ENCODE measurements at regions not wholly inside any gene's neighbourhood (a gene's known extent, or its start where the extent isn't known, plus 50 kb on each side); places are given as distances from the start of the nearest gene placed in this dataset.
A peak's percentile ranks its signal among the peaks of the same experiment; 100 is the strongest.

DNA sequence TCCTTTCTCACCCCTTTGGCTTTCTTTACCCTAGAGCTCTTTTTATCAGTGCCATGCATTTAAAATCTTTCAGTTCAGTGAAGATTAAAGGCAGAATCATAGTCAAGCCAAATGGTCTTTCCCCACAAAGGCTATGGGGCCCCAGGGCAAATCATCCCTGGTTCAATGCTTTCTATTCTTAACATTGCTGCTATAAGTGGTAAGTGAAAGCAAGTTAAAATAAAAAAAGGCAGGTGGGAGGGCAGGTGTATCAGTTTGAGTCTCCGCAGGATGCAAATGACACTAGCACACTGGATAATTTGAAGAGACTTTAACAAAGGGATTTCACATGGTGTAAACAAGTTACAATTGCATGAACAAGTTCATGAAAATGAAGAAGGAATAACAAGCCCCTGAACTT lies 757.4 kb downstream of the SATB2 start:
- H3K79me2 ChIP-seq, result no peaks in the 10 kb centered on the region
- H3K4me2 ChIP-seq, result no peak overlapping the region
- TF ChIP-seq EZH2phosphoT487 (IDR thresholded peaks at IDR 0.05; ENCODE audit: low read depth, severe bottlenecking, unreplicated experiment) (no peak), EZH2 (IDR thresholded peaks at IDR 0.05; ENCODE audit: borderline replicate concordance) (no peak)
- TF ChIP-seq, protein P1, sequence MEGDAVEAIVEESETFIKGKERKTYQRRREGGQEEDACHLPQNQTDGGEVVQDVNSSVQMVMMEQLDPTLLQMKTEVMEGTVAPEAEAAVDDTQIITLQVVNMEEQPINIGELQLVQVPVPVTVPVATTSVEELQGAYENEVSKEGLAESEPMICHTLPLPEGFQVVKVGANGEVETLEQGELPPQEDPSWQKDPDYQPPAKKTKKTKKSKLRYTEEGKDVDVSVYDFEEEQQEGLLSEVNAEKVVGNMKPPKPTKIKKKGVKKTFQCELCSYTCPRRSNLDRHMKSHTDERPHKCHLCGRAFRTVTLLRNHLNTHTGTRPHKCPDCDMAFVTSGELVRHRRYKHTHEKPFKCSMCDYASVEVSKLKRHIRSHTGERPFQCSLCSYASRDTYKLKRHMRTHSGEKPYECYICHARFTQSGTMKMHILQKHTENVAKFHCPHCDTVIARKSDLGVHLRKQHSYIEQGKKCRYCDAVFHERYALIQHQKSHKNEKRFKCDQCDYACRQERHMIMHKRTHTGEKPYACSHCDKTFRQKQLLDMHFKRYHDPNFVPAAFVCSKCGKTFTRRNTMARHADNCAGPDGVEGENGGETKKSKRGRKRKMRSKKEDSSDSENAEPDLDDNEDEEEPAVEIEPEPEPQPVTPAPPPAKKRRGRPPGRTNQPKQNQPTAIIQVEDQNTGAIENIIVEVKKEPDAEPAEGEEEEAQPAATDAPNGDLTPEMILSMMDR (IDR thresholded peaks at IDR 0.05; ENCODE audit: poor library complexity), result no peak
- H3K4me1 ChIP-seq (ENCODE audit: insufficient read depth), result no peaks in the 10 kb centered on the region
- WGBS (ENCODE audit: low lambda C conversion rate, missing lambda C conversion rate), result 74% methylated on average over 1 of the region's 1 CpG
- H3K36me3 ChIP-seq (replicated peaks; ENCODE audit: insufficient read depth, low read depth), result no peaks in the 10 kb centered on the region
- H3K9me3 ChIP-seq (ENCODE audit: low read depth), result no peaks in the 10 kb centered on the region
- H2AFZ ChIP-seq, result no peak overlapping the region
- H3K27me3 ChIP-seq, result peaks cover 3% of the 10 kb centered on the region
- H3K9me2 ChIP-seq (replicated peaks; ENCODE audit: insufficient read depth), result no peaks in the 10 kb centered on the region
- H3K27ac ChIP-seq, result no peak overlapping the region
- no peak for DNase-seq (ENCODE audit: low spot score)
- no peaks in the 10 kb centered on the region for H4K20me1 ChIP-seq (ENCODE audit: insufficient read depth, poor library complexity, severe bottlenecking)
- no peak overlapping the region for H3K4me3 ChIP-seq

- Histone ChIP-seq H3K4me3 (no peak overlapping the region), H3K27me3 (peaks cover 3% of the 10 kb centered on the region), H3K27ac (no peak overlapping the region), H3K79me2 (no peaks in the 10 kb centered on the region), H3K9me2 (replicated peaks; ENCODE audit: insufficient read depth) (no peaks in the 10 kb centered on the region), H3K36me3 (replicated peaks; ENCODE audit: insufficient read depth, low read depth) (no peaks in the 10 kb centered on the region), H3K4me2 (no peak overlapping the region), H2AFZ (no peak overlapping the region), H3K9me3 (ENCODE audit: low read depth) (no peaks in the 10 kb centered on the region), H3K4me1 (ENCODE audit: insufficient read depth) (no peaks in the 10 kb centered on the region), H4K20me1 (ENCODE audit: insufficient read depth, poor library complexity, severe bottlenecking) (no peaks in the 10 kb centered on the region)
- no peak for DNase-seq (ENCODE audit: low spot score)
- TF ChIP-seq, protein P1 (IDR thresholded peaks at IDR 0.05; ENCODE audit: poor library complexity), result no peak
- TF ChIP-seq EZH2phosphoT487 (IDR thresholded peaks at IDR 0.05; ENCODE audit: low read depth, severe bottlenecking, unreplicated experiment), result no peak
- no peak for TF ChIP-seq EZH2 (IDR thresholded peaks at IDR 0.05; ENCODE audit: borderline replicate concordance)
Measured at GRCh38 chr2:198698230-198698629, 759.5 kb downstream of the SATB2 start.

DNA sequence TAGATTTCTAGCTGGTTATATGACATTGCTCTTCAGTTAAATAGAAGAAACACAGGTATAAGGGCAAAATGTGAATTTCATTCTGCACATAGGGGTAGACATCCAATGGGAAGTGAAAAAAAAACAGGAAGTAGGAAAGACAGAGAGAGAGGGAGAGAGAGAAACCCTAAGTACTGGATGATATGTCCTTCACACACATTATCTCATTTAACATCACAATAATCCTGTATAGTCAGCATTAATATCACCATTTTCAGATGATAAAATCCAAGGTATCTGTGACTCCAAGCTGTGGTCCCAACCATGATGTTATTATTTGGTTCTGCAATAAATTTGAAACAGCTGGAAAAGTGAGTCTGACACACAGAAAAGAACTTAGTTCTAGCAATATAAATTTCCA lies 759.9 kb downstream of the SATB2 start:
- Histone ChIP-seq H3K9me3 (ENCODE audit: low read depth) (no peaks in the 10 kb centered on the region), H3K27ac (no peak overlapping the region), H3K79me2 (no peaks in the 10 kb centered on the region), H3K9me2 (replicated peaks; ENCODE audit: insufficient read depth) (no peaks in the 10 kb centered on the region), H2AFZ (no peak overlapping the region), H4K20me1 (ENCODE audit: insufficient read depth, poor library complexity, severe bottlenecking) (no peaks in the 10 kb centered on the region), H3K4me2 (no peak overlapping the region), H3K36me3 (replicated peaks; ENCODE audit: insufficient read depth, low read depth) (no peaks in the 10 kb centered on the region), H3K27me3 (peaks cover 3% of the 10 kb centered on the region), H3K4me3 (no peak overlapping the region), H3K4me1 (ENCODE audit: insufficient read depth) (no peaks in the 10 kb centered on the region)
- no peak for DNase-seq (ENCODE audit: low spot score)
- no peak for TF ChIP-seq EZH2 (IDR thresholded peaks at IDR 0.05; ENCODE audit: borderline replicate concordance)
- TF ChIP-seq, protein P1 (IDR thresholded peaks at IDR 0.05; ENCODE audit: poor library complexity), result no peak

DNA sequence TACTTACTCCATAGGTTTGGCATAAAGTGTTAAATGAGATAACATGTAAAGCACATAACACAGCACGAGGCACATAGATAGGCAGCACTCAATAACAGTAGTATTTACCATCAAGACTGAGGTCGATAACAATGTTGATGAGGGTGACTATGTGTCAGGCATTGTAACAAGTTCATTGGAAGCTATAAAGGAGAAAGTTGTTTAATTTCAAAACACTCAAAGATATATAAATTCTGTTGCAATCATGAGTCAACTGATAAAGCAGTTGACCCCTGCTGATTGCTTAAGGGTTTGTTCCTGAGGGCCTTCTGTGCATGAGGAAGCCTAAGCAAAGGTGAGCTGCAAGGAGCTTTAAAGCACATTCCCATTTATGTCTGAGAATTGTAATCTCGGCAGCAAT lies 760.5 kb downstream of the SATB2 start:
- WGBS (ENCODE audit: low lambda C conversion rate, missing lambda C conversion rate), result 51% methylated on average over 3 of the region's 3 CpGs
- Histone ChIP-seq H3K4me2 (no peak overlapping the region), H3K36me3 (replicated peaks; ENCODE audit: insufficient read depth, low read depth) (no peaks in the 10 kb centered on the region), H4K20me1 (ENCODE audit: insufficient read depth, poor library complexity, severe bottlenecking) (no peaks in the 10 kb centered on the region), H3K27ac (no peak overlapping the region), H3K4me1 (ENCODE audit: insufficient read depth) (no peaks in the 10 kb centered on the region), H2AFZ (no peak overlapping the region), H3K9me2 (replicated peaks; ENCODE audit: insufficient read depth) (no peaks in the 10 kb centered on the region), H3K79me2 (no peaks in the 10 kb centered on the region), H3K9me3 (ENCODE audit: low read depth) (no peaks in the 10 kb centered on the region), H3K27me3 (peaks cover 7% of the 10 kb centered on the region), H3K4me3 (no peak overlapping the region)
- peak; percentile 94 for TF ChIP-seq EZH2phosphoT487 (IDR thresholded peaks at IDR 0.05; ENCODE audit: low read depth, severe bottlenecking, unreplicated experiment)
- TF ChIP-seq, protein P1 (IDR thresholded peaks at IDR 0.05; ENCODE audit: poor library complexity), result no peak
- TF ChIP-seq EZH2 (IDR thresholded peaks at IDR 0.05; ENCODE audit: borderline replicate concordance), result no peak
- peak; percentile 28 for DNase-seq (ENCODE audit: low spot score)

Measured in hepatocyte (in vitro differentiated cells).